HG03196 (cell line): ENCODE measurements at regions not wholly inside any gene's neighbourhood (a gene's known extent, or its start where the extent isn't known, plus 50 kb on each side); places are given as distances from the start of the nearest gene placed in this dataset.
A peak's percentile ranks its signal among the peaks of the same experiment; 100 is the strongest.

ENCODE experiments used
- ATAC-seq: cut with Tn5 transposase; IDR thresholded peaks from one replicate; pipeline ENCODE4 v1.9.1; 2021; ENCODE audit not compliant: unreplicated experiment

DNA sequence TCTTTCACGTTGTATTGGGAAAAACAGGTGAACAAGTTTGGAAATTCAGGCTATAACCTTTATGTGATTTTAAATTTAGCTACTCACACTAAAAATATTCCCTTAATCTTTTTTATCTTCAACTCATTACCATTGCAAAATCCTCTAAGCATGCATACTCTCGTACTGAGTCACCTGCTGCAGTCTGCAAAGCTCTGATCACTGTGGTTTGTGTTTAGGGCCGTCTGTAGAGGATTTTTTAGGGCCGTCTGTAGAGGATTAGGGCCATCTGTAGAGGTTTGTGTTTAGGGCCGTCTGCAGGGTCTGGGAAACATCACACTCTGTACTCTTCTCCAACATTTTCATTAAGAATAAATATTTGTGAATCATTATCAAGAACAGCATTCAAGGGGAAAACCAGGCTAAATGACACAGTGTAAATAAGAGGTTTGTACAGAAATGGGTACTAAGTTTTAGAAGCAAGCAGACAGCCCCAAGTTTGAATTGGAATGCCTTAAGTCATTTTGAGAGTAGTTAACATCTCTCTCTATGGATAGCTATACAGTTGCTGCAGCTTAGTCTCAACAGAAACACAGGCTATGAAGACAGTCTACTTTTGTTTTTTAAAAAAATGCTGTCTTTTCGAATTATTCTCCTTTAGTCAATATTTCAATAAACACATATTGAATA is 155.0 kb upstream of the TSLP start:
- ATAC-seq = no peak

DNA sequence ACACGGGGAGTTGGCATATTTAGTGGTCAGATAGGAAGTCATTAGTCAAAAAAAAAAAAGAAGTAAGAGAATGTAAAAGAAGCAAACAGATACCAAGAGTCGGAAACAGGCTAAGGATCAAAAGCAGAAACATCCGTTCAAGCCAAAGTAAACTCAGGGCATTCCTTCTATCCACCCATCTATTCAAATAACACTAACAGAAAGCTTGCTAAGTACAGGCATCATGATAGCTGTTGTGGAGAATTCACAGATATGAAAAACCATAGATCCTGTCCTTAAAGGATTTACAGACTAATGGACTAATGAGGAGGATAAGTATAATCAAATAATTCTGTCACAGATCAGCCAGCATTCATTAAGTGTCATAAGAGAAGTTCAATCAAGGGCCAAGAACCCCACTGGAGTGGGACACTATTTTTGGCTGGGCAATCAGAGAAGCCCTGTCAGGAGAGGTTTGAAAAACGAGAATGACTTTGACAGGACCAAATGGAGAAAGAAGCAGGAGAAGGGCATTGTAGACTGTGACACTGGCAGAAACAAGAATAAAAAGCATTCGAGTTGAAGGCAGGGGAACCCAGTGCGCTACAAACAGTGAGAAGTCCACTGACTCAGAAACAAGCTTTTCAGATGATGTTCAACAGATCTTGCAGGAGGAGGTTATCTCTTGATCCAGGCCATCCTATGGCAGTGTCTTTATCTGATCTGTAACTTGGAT is 154.2 kb upstream of the TSLP start:
- no peak for ATAC-seq

DNA sequence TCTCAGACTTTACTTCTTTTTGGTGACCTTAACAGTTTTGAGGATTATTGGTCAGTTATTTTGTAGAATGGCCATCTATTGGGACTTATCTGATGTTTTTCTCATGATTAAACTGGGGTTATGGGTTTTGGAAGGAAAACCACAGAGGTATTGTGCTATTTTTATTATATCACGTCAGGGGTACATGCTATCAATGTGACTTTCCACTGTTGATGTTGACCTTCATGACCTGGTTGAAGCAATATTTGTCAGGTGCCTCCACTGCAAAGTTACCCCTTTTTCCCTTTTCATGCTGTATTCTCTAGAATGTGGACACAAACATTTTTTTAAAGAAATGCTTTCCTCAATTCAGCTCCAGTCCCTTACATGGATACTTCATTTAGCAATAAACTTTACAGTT is 152.8 kb upstream of the TSLP start:
- ATAC-seq = no peak

DNA sequence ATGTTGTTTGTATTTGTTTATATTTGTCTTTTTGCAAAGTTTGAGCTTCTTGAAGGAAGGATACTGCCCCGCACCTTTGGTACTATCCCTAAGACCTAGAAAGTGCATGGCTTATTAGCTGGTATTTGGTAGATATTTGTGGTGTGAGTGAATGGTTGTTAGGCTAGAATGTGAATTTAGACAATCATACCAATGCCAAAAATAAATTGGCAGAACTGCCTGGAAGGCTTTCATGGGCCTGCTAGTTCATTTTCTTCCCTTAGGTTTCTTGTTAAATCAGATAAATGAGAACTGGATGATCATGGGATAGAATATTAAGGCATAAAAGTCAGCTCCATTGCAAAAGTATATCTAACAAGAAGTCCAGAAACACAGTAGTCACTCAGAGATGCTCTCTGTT is 147.5 kb upstream of the TSLP start:
- no peak for ATAC-seq

- ATAC-seq = no peak
Observed at GRCh38 chr5:110925398-110925797, 146.1 kb upstream of the TSLP start.

DNA sequence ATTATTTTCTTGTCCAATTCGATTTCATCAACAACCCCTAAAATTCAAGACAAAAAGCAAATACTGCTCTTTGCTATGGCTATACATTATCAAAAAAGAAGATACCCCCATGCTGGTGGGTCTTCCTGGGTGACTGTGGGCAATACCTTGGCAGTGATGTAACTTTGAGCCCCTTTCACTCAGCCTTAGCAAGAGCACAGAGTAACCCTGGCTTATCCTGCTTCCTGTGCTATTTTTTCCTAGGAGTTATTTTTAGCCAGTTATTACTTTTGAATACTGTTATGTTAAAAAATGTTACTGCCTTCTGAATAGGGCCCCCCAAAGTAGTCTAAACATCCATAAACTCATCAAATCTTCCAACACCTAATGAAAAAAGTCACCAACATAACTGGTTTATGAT is 145.6 kb upstream of the TSLP start:
- no peak for ATAC-seq

DNA sequence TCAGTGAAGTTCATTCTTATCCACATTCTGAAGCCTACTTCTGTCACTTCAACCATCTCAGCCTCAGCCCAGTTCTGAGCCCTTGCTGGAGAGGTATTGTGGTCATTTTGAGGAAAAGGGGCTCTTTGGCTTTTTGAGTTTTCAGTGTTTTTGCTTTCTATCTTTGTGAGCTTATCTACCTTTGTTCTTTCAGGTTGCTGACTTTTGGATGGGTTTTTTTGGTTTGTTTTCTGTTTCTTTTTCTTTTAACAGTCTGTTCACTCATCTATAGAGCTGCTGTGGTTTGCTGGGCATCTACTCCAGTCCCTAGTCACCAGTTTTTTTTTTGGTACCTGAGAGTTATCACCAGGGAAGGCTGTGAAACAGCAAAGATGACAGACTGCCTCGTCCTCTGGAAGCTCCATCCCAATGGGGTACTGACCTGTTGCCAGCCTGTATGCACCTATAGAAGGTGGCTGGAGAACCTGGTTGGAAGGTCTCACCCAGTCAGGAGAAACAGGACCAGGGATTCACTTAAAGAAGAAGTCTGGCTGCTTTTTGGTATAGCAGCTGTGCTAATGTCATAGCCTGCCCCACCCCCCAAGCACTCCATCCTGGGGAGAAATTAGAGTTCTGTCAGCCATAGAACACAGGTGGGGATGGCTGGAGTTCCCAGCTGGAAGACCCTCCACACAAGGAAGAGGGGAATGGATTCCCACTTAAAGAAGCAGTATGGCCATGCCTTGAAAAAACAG is 138.6 kb upstream of the TSLP start:
- ATAC-seq = peak; percentile 71

DNA sequence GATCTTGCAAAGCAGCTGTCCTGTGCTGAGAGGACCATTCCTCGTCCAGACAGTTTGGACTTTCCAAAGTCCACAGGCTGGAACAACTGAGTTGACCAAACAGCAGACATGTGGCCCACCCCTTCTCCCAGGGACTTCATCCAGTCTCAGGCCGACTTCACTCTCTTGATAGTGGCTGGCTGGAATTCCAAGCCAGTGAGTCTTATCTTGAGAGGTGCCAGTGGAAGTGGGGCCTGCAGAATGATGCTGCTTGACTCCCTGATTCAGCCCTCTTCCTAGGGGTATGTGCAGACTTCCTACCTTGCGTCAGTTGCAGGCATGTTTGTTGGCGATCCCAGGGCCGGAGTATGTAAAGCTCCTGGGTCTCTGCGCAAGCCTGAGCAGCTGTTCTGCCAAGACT is 131.4 kb upstream of the TSLP start:
- no peak for ATAC-seq

GRCh38 chr5:110945874-110946436 is 125.6 kb upstream of the TSLP start:
- ATAC-seq = no peak

DNA sequence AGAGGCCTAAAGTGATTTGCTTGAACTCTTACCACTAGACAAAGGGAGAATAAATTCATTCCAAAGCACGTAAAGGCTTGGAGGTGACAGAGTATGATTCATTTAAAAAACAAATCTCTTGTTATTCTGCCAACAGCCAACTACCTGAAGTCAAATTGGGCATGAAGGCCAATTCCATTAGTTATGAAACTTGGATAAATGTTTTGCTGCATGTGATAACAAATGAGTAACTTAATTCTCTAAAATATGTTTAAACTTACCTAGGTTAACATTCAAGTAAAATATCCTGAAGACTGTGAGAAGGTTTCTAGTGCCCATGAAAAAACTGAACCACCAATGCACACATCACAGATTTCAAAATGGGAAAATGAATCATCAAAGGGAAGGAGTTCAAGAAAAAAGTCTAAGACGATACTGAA is 120.1 kb upstream of the TSLP start:
- ATAC-seq = no peak

- no peak for ATAC-seq
Observed at GRCh38 chr5:110956280-110956912, 115.1 kb upstream of the TSLP start.

DNA sequence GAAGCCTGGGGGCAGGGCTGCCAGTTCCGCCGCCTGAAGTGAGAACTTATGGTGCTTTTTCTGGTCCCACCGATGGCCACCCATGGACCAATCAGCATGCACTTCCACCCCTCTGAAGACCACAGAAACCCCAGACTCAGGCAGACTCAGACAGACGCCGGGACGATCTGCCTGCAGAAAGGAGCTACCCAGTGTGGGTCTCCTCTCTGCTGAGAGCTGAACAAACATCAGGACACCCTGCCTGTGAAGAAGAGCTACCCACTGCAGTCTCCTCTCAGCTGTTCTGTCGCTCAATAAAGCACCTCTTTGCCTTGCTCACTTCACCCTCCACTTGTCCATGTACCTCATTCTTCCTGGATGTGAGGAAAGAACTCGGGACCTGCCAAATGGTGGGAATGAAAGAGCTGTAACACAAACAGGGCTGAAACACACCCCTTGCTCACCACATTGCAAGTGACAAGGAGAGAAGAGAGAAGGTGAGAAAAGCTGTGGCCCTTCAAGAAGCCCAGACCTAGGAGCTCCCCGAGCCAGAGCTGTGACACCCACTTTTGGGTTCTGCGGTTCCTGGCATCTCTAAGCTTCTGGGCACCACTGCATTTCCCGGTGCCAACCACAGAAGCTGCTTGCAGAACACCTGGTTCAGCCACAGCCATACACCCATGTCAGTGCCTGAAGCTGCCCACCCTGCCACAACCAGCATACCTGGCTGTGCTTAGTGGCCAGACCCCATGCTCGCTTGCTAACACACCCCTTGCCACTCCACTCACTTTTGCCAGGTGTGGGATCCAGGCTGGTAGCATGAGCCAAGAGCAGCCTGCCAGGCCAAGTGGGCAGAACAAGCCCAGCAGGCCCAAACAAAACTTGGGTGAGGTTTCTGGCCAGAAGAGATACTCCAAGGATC is 114.3 kb upstream of the TSLP start:
- ATAC-seq = no peak

- no peak for ATAC-seq
Observed at GRCh38 chr5:110957934-110958333, 113.6 kb upstream of the TSLP start.

DNA sequence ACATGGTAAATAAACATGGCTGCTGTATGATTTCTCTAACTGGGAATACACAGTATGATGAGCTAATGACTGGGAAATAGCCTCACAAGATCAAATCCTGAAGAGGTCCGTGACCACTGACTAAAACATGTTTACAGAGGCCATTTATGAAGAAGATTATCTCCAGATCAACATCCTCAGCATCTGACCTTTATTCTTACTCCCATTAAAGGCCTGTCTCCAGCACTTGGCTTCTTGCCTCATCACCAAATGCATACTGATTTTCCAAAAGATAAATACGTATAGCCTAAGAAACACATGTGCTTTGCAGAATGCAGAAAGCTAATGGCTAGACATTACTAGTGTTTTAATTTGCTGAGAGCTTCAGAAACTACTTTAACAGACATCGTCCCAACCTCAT is 108.0 kb upstream of the TSLP start:
- ATAC-seq = no peak

DNA sequence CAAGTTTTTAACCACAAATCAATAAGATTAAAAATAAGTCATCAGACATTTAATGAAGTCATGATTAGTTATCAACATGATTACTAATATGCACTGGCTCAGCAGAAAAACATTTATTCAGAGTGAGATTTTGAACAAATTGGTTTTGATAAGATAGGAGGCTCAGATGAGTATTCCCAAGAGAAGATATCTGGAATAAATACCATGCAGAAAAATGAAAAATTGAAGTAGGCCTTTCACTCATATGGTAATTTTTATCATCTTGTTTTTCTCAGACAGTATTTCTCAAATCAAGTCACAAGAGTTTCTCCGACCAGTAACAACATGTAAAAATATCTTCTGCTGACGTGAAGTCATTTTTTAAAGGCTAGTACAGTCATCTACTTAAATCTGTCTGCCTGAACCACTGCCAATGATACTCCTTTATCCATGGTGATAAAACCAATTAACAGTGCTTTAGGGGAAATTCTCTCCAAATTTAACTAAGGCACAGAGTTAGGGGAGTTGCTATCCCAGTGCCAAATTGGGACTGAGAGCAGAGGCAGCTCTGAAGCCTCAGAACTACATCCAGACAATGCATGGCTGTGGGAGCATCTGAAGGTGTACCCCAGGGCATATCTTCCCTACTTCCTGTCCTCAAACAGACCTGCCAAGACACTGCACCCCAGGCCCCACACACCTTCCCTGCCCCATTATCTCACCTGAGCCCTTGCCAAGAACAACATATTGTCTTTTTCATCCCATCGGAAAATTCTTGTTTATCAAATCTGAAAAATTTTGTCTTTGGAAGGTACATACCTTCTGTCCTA is 105.5 kb upstream of the TSLP start:
- no peak for ATAC-seq

GRCh38 chr5:110968246-110969005 is 103.1 kb upstream of the TSLP start:
- ATAC-seq = no peak

DNA sequence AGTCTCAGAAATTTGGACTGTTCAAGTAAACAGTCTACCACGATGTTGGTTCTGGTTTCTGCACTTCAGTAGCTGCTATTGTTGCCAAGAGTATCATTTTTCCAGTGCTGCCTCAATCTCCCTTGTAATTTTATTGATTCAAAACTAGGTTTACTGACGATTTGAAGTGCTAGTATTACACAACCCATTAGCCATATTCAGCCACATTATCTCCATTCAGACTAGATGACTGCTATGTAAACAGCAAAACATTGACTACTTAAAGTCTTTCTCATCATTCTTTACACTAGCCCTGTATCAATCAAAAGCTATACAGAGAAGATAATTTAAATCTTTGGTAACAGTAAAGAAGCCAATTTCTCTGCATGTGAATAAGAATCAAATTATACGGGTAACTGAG is 102.0 kb upstream of the TSLP start:
- ATAC-seq = no peak

DNA sequence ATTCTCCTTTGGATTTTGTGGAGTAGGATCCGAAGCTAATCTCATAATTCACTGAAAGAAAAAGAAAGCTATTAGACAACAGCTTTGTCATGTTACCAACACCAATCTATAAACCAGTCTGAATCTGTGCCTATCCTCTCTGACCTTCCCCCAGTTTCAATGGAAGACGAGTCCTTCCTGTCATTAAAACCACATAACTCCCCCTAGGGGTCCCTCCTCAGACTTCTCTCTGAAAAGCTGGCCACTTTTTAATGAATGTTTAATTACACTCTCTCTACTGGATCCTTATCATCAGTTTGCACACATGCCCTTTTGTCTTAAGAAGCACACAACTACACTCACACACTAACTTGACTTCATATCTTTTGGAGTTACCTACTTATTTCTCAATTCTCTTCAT is 98.0 kb upstream of the TSLP start:
- ATAC-seq = no peak

DNA sequence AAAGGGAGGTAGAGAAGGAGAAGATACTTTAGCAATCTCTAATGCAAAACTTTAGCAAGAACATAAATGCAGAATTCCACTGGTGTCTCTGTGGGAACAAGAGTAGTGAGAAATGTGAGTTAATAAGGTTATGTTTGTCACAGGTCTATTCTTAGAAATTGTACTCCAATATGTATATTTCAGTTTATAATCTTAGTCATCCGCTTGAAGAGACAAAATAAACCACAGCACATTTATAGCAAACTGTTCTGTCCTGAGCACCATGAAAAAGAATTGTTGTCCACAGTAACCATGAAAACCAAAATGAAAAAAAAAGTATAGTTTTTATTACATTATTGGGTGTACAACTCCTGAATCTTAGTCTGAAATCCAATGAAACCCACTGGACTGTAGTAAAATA is 93.6 kb upstream of the TSLP start:
- no peak for ATAC-seq
